Mucosa of descending colon (tissue), 3 donors: ENCODE measurements at regions not wholly inside any gene's neighbourhood (a gene's known extent, or its start where the extent isn't known, plus 50 kb on each side); places are given as distances from the start of the nearest gene placed in this dataset.

Source experiments
- ATAC-seq: fragments of 200-7000 bp; cut with Tn5 transposase; one replicate; pipeline ENCODE4 v1.9.1; 2020; ENCODE audit warnings: mild to moderate bottlenecking, moderate library complexity
- DNase-seq, 3 donors: peaks; one replicate each; pipeline ENCODE4 v3.0.0-alpha.2; 2020
- H3K36me3 ChIP-seq: fragments of 200-600 bp; one replicate; pipeline ENCODE4 v1.8.0; 2021; ENCODE audit warnings: low read depth, mild to moderate bottlenecking
- H3K4me1 ChIP-seq: fragments of 200-600 bp; one replicate; pipeline ENCODE4 v1.8.0; 2021; ENCODE audit warnings: low read depth, mild to moderate bottlenecking
- H3K4me3 ChIP-seq: fragments of 200-600 bp; one replicate; pipeline ENCODE4 v1.8.0; 2021; ENCODE audit warnings: mild to moderate bottlenecking
- H3K9me3 ChIP-seq: fragments of 200-600 bp; one replicate; pipeline ENCODE4 v1.8.0; 2021; ENCODE audit warnings: mild to moderate bottlenecking
- intact Hi-C, 2 donors: fragments of 100-400 bp; cut with DNase I in 1 of 2; cut with micrococcal nuclease in 1 of 2; formaldehyde crosslinking; loops; one replicate each; pipeline versions ENCODE4 v1.11.0 to v1.11.1; 2022; cut with DNase I, micrococcal nuclease
- TF ChIP-seq, protein P1 (sequence below): fragments of 200-600 bp; IDR thresholded peaks from one replicate; pipeline ENCODE4 v1.8.0; 2022; ENCODE audit warnings: antibody characterized with exemption, mild to moderate bottlenecking
- donor health status: DM: no; HTN: no; CAD: no; lungs with moderate emphysema.
- donor health status: DM: no; HTN: no; CAD: no.
- donor health status: DM: no; HTN: yes; CAD: no.

DNA sequence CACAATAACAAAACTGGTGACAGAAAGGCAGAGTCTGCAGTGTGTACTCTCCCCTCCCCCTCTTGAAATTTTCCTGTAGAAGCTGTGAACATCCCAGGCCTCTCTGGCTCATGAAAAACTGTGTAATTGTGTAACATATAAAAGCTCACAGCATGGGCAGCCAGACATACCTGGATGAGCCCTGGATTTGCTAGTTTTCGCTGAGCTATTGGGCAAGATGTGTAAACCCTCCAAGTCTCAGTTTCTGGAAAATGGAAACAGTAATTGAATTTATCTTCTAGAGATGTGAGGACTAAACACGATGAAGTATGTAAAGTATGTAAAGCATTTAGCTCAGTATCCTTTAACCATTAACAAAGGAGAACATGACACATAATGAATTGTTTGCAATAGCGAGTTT, 143.2 kb upstream of the ANKH start:
- DNase-seq: no peak
- TF ChIP-seq, protein P1, sequence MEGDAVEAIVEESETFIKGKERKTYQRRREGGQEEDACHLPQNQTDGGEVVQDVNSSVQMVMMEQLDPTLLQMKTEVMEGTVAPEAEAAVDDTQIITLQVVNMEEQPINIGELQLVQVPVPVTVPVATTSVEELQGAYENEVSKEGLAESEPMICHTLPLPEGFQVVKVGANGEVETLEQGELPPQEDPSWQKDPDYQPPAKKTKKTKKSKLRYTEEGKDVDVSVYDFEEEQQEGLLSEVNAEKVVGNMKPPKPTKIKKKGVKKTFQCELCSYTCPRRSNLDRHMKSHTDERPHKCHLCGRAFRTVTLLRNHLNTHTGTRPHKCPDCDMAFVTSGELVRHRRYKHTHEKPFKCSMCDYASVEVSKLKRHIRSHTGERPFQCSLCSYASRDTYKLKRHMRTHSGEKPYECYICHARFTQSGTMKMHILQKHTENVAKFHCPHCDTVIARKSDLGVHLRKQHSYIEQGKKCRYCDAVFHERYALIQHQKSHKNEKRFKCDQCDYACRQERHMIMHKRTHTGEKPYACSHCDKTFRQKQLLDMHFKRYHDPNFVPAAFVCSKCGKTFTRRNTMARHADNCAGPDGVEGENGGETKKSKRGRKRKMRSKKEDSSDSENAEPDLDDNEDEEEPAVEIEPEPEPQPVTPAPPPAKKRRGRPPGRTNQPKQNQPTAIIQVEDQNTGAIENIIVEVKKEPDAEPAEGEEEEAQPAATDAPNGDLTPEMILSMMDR: no peak
- no peak for ATAC-seq
- Histone ChIP-seq H3K9me3 (no peaks in the 10 kb centered on the region), H3K36me3 (no peaks in the 10 kb centered on the region), H3K4me3 (no peak overlapping the region), H3K4me1 (no peaks in the 10 kb centered on the region)
- intact Hi-C loops: loop anchor here (5.0 kb wide), 1 partner anchor 288 kb away; no protein-coding TSS in a partner anchor

DNA sequence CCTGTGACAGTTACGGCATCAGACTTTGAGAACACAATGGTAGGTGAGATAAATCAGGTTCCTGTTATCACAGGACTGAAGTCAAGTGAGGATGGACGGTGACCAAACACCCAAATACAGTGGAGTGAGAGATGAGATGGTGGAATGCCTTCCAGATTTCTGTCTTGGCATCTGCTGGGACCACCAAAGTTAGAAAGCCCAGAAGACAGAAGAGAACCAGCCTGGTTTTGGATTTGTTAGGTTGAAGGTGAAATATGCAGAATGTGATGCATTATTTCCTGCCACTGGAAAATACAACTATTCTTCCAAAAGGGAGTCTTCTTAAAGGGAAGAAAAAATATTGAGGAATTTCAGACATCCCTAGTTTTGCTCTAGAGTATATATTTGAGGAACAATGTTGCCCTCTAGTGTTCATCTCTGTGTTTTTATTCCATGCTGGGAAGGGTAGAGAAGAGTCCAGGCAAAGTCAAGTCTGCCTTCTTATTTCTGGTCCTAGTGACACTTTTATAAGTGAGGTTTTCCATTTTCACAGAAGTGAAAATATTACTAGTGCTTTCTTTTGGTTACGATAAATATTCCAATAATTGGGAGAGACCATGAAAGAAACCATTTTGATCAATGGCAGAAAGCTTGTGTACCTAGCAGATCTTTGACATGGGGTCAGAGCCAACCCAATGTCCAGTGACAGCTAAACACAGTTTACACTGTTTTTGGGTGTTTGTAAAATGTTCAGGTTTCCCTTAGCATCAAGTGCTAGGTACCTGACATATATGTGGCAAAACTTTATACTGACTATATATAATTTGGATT, 142.3 kb upstream of the ANKH start:
- intact Hi-C loops: loop anchor here (5.0 kb wide), 1 partner anchor 287 kb away; no protein-coding TSS in a partner anchor
- TF ChIP-seq, protein P1: no peak
- peak; percentile 72 for ATAC-seq

DNA sequence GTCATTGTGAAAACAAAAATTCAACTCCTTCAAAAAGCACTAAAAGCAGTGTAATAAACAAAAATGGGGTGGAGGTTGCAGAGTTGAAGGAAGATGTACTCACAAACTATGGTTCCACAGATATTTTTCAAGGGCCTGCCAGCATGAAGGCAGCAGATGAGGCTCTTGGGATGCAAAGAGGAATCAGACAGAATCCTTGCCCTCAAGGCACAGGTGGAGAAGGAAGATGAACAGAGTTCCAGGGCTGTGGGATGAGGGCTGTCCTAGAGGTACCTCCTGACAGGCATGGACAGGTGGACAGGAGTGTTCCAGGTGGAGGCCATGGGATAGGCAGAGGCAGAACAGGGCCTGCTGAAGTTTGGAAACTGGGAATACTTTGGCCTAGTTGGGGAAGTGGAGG, 140.5 kb upstream of the ANKH start:
- intact Hi-C loops: loop anchor here (5.0 kb wide), 1 partner anchor 285 kb away; no protein-coding TSS in a partner anchor
- TF ChIP-seq, protein P1: no peak
- DNase-seq (no peak), ATAC-seq (no peak)
- Histone ChIP-seq H3K4me1 (peaks cover 21% of the 10 kb centered on the region), H3K36me3 (no peaks in the 10 kb centered on the region), H3K4me3 (no peak overlapping the region), H3K9me3 (no peaks in the 10 kb centered on the region)

More for the DNA sequence above, 142.3 kb upstream of the ANKH start:
- no peaks in the 10 kb centered on the region for H3K9me3 ChIP-seq
- H3K36me3 ChIP-seq: no peaks in the 10 kb centered on the region
- no peak overlapping the region for H3K4me3 ChIP-seq
- H3K4me1 ChIP-seq: peaks cover 8% of the 10 kb centered on the region
- peak in 1 of 3 donors; percentile 46 for DNase-seq

DNA sequence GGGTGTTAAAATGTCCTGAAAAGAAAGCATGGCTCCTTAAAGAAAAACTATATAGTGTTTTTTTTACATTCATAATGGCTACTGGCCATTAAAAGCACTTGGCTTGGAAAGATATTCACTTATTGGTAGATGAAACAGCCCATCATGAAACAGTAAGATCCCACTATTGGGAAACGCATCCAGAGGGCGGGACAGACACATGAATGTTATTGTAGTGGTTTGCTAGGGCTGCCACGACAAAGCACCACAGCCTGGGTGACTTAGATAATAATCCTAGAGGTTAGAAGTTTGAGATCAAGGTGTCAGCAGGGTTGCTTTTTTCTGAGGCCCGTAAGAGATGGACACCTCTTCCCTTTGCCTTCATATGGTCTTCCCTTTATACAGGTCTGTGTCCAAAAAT, 139.4 kb upstream of the ANKH start:
- DNase-seq (no peak), ATAC-seq (no peak)
- TF ChIP-seq, protein P1: no peak
- H3K36me3 ChIP-seq: no peaks in the 10 kb centered on the region
- intact Hi-C loops: loop anchor here (5.0 kb wide), 1 partner anchor 284 kb away; no protein-coding TSS in a partner anchor
- no peak overlapping the region for H3K4me3 ChIP-seq
- H3K4me1 ChIP-seq: peaks cover 21% of the 10 kb centered on the region
- H3K9me3 ChIP-seq: no peaks in the 10 kb centered on the region

DNA sequence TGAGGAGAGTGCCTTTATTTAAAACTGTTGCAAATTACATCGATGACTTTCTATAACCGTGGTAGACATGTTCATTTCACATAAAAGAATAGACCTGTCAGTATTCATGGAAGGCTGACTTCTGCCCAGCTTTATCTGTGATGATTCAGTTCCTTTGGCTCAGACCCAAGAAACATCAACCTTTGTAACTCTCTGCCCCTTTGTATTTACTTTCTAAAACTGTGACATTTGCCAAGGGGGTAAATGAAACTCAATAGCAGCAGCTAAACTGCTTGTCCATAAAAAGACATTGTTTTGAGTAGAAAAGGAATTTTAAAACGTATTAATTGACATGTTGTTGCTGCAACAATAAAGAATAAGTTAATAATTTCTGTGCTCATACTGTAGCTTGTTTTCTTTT, 137.8 kb upstream of the ANKH start:
- intact Hi-C loops: loop anchor here in 1 of 2 donors (10.0 kb wide), 1 partner anchor 145 kb away; no protein-coding TSS in a partner anchor
- peaks cover 21% of the 10 kb centered on the region for H3K4me1 ChIP-seq
- H3K4me3 ChIP-seq: no peak overlapping the region
- DNase-seq (peak in 1 of 3 donors; percentile 85), ATAC-seq (peak; percentile 84)
- no peaks in the 10 kb centered on the region for H3K9me3 ChIP-seq
- H3K36me3 ChIP-seq: no peaks in the 10 kb centered on the region
- TF ChIP-seq, protein P1: no peak
